ENCODE measurements at regions not wholly inside any gene's neighbourhood (a gene's known extent, or its start where the extent isn't known, plus 50 kb on each side); places are given as distances from the start of the nearest gene placed in this dataset.

DNA sequence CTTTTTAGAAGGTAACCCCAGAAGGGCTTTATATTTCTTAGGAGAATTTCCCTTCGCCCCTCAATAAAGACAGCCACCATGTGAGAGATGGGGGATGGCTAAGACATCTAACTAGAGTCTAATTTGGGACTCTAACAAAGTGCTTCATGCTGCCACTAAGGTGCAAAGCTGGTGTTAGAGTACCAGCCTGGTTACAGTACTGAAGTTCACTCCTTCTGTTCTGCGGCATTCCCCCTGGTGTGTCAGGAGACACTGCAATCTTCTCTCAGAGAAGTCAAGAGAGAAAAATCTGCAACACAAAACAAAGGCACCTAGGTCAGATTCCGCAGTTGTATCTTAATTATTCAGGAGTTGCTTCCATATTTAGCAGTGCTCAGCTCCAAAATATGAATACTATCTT, 603.0 kb upstream of the CADM1 start:
- TF ChIP-seq, protein P1, sequence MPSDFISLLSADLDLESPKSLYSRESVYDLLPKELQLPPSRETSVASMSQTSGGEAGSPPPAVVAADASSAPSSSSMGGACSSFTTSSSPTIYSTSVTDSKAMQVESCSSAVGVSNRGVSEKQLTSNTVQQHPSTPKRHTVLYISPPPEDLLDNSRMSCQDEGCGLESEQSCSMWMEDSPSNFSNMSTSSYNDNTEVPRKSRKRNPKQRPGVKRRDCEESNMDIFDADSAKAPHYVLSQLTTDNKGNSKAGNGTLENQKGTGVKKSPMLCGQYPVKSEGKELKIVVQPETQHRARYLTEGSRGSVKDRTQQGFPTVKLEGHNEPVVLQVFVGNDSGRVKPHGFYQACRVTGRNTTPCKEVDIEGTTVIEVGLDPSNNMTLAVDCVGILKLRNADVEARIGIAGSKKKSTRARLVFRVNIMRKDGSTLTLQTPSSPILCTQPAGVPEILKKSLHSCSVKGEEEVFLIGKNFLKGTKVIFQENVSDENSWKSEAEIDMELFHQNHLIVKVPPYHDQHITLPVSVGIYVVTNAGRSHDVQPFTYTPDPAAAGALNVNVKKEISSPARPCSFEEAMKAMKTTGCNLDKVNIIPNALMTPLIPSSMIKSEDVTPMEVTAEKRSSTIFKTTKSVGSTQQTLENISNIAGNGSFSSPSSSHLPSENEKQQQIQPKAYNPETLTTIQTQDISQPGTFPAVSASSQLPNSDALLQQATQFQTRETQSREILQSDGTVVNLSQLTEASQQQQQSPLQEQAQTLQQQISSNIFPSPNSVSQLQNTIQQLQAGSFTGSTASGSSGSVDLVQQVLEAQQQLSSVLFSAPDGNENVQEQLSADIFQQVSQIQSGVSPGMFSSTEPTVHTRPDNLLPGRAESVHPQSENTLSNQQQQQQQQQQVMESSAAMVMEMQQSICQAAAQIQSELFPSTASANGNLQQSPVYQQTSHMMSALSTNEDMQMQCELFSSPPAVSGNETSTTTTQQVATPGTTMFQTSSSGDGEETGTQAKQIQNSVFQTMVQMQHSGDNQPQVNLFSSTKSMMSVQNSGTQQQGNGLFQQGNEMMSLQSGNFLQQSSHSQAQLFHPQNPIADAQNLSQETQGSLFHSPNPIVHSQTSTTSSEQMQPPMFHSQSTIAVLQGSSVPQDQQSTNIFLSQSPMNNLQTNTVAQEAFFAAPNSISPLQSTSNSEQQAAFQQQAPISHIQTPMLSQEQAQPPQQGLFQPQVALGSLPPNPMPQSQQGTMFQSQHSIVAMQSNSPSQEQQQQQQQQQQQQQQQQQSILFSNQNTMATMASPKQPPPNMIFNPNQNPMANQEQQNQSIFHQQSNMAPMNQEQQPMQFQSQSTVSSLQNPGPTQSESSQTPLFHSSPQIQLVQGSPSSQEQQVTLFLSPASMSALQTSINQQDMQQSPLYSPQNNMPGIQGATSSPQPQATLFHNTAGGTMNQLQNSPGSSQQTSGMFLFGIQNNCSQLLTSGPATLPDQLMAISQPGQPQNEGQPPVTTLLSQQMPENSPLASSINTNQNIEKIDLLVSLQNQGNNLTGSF (CRISPR knock-in tag; IDR thresholded peaks at IDR 0.05) = no peak
- TF ChIP-seq KDM1A (CRISPR knock-in tag; IDR thresholded peaks at IDR 0.05) (no peak), MAF1 (CRISPR knock-in tag; IDR thresholded peaks at IDR 0.05; ENCODE audit: borderline replicate concordance) (no peak), SNAI1 (CRISPR knock-in tag; IDR thresholded peaks at IDR 0.05; ENCODE audit: borderline replicate concordance) (no peak), ZNF761 (CRISPR knock-in tag; conservative IDR thresholded peaks at IDR 0.05) (no peak)
- in situ Hi-C loops (cut with HindIII; ENCODE audit: extremely low pct_ligation_motif_present, low pct_unique_long_range_greater_than_20kb) (no loop called here), intact Hi-C loops (cut with micrococcal nuclease; ENCODE audit: unreplicated experiment) (no loop called here)
- no peaks in the 10 kb centered on the region for H3K79me2 ChIP-seq (ENCODE audit: insufficient read depth, low read length)
- H3K4me1 ChIP-seq (ENCODE audit: insufficient read depth, low read length) = no peaks in the 10 kb centered on the region
- peaks cover 0 to 10% of the 10 kb centered on the region in 2 experiments; a peak in 1 of 5 replicates for H3K27me3 ChIP-seq (ENCODE audit: control insufficient read depth in 1 of 2, insufficient read depth in 2 of 2, low read length in 2 of 2)
- POLR2A ChIA-PET = no interaction called here
- no peak overlapping the region for H3K4me2 ChIP-seq (ENCODE audit: low read depth, low read length)
- H3K27ac ChIP-seq (ENCODE audit: extremely low read length, insufficient read depth, low read length) = no peak overlapping the region
- FAIRE-seq = no peak
- no peak for ATAC-seq
- CTCF ChIA-PET (ENCODE audit: low intra/inter-chr PET ratio, low total read pairs) = no interaction called here
- no peak overlapping the region for H3K9ac ChIP-seq (ENCODE audit: insufficient read depth, low read depth, low read length)
- H4K20me1 ChIP-seq (ENCODE audit: insufficient read depth, low read length) = no peaks in the 10 kb centered on the region
- no peak for DNase-seq (ENCODE audit: low spot score)
- no peak overlapping the region for H3K4me3 ChIP-seq (replicated peaks in 1 of 3; ENCODE audit: insufficient read depth in 1 of 3, low read depth in 2 of 3, low read length in 3 of 3)
- WGBS (ENCODE audit: low lambda C conversion rate) = 3% methylated on average over 3 of the region's 3 CpGs
- H3K36me3 ChIP-seq (replicated peaks in 1 of 2; ENCODE audit: control insufficient read depth in 1 of 2, insufficient read depth in 2 of 2, low read length in 2 of 2) = no peaks in the 10 kb centered on the region
- no TSS peak for BruUV-seq (replicated peaks)
- no peaks in the 10 kb centered on the region for H3K9me3 ChIP-seq (ENCODE audit: low read length)
- H2AFZ ChIP-seq (ENCODE audit: low read length) = no peak overlapping the region

Measured in HepG2 (cell line).